Ramos (cell line): ENCODE measurements at regions not wholly inside any gene's neighbourhood (a gene's known extent, or its start where the extent isn't known, plus 50 kb on each side); places are given as distances from the start of the nearest gene placed in this dataset.

Source experiments
- in situ Hi-C: fragments of 300-500 bp; cut with MboI; formaldehyde crosslinking; loops from one replicate; pipeline ENCODE4 v1.14.3; 2022; ENCODE audit warnings: low sequenced_read_pairs; ENCODE audit not compliant: unreplicated experiment

- in situ Hi-C loops = no loop called here
Observed at GRCh38 chr6:8277769-8278168, 157.6 kb downstream of the SLC35B3 start.

DNA sequence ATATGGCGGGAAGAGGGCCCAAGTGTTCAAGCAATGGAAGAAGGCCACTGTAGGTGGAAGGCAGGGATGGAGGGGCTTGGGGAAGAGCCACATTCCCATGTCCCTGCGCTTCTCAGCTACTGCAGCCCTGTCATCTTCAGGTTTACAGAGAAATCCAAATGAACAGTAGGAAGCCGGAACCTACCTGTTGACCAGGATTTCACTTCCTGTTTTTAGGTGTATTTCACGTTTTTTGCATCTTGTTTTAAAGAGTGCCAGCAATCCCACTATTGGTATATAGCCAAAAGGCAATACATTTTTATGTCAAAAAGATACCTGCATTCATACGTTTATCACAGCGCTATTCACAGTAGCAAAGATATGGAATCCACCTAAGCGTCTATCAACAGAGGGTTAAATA is 159.2 kb downstream of the SLC35B3 start:
- in situ Hi-C loops = no loop called here

GRCh38 chr6:8275667-8276066 is 159.7 kb downstream of the SLC35B3 start:
- in situ Hi-C loops = no loop called here

- in situ Hi-C loops = no loop called here
Observed at GRCh38 chr6:8274226-8274625, 161.1 kb downstream of the SLC35B3 start.

GRCh38 chr6:8269872-8270454 is 165.4 kb downstream of the SLC35B3 start:
- in situ Hi-C loops = no loop called here

- in situ Hi-C loops = no loop called here
Observed at GRCh38 chr6:8269094-8269493, 166.3 kb downstream of the SLC35B3 start.

DNA sequence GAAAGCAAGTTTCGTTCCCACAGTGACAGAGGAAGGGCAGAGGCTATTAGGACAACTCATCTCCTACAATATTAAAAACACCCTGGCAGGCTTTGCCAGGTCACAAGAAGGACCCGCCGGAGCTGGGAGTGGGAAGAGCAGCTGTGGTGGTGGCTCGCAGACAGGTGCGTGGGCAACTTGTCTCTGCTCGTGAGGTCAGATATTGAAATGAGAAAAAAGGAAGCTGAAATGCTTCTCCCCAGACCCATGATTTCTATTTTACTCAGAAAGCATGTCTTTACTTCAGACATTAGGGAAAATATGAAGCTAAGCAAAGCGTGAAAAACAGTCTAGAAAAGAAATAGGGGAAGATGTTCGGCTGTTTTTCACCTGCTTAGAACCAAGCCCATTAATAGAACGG is 166.3 kb upstream of the EEF1E1 start:
- in situ Hi-C loops = no loop called here

GRCh38 chr6:8268156-8268555 is 165.8 kb upstream of the EEF1E1 start:
- in situ Hi-C loops = no loop called here

DNA sequence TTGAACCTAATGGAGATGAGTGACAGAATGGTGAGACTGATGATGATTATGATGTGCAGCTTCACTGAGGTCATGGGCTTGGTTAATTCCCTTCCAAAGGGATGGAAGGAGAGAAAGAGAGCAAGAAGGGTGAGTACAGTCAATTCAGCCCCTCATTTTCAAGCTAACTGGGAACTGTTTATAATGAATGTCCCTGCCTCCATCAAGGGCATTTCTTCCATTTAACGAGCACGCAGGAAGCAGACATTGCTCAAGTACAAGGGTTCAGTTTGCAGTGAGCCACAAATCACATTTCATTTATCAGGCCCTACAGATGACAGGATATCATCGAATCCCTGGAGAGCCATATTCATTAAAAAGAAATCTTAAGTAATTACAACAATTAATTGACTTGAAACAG is 158.3 kb upstream of the EEF1E1 start:
- in situ Hi-C loops = no loop called here

- in situ Hi-C loops = no loop called here
Observed at GRCh38 chr6:8246403-8246802, 144.1 kb upstream of the EEF1E1 start.

- in situ Hi-C loops = no loop called here
Observed at GRCh38 chr6:8245726-8246125, 143.4 kb upstream of the EEF1E1 start.

GRCh38 chr6:8243475-8243874 is 141.1 kb upstream of the EEF1E1 start:
- in situ Hi-C loops = no loop called here

DNA sequence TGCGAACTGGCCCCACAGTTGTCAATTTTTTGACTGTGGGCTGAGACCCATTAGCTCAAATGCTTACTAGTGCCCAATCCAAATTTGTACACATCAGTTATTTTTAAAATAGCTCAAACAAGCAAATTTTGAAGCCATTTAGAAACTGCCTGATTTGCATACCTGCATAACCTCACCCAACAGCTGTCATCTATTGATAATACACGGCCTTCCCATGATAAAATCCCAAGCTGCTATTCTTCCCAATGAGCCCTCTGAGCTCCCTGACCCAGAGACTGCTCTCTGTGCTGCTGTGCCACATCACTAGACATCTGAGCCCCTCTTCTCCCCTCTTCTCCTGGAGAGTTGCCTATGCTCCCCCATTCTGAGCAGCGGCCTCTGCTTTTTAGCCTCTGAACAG is 140.5 kb upstream of the EEF1E1 start:
- in situ Hi-C loops = no loop called here

DNA sequence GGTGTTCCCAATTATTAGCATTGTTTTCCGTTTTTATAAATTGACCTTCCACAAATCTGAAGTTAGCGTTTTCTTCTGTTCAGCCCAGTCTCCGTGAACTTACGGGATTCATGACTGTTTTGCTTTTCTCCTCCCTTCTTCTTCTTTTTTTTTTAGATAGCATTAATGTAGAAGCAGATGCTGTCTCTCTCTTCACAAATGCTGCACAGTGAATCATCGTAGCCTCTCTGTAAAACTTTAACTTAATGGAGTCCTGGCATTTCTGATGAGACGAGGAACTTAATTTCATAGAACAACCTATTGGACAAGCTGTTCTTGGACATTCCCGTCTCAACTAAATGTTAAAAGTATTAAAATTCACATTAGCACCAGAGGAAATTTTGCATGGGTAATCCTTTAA is 138.0 kb upstream of the EEF1E1 start:
- in situ Hi-C loops = no loop called here

DNA sequence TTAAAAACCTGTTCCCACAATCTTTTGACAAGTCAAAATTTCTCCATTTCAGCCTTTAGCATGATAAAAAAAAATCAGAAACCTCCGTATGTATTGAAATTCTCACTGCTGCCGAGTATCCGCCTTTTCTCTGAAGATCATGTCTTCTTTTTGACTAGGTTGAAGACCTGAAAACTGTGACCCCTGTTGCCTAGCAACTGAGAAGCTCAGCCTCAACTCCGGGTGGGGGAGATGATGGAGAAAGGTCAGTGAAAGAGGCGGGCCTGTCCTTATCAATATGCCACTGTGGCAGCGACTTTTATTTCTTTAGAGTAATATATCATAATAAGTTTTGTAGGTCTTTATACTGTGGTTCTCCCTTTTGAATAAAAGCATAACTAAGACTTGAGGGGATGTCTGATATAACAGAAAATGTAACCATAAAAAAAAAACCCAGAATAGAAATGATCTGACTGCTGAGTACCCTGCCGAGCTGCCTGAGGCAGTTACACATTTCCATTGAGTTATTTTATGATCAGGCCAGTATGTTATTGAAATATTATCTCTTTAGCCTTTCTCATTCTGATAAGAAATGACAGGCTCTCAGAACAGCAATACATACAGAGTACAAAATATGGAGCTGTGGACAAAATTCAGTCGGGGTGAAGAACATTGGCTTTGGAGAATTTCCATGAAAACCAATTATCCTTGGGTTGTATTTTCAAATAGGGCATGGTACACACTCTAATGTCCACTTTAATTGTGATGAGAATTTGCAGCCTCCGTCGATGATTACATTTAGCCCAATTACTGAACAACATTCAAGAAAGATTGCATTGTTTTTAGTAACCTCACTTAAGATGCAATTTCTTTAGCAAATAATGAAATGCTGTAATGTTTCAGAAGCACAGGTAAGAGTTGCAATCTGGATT is 136.7 kb upstream of the EEF1E1 start:
- in situ Hi-C loops = no loop called here

- in situ Hi-C loops = no loop called here
Observed at GRCh38 chr6:8237668-8238067, 135.3 kb upstream of the EEF1E1 start.

- in situ Hi-C loops = no loop called here
Observed at GRCh38 chr6:8236956-8237355, 134.6 kb upstream of the EEF1E1 start.

DNA sequence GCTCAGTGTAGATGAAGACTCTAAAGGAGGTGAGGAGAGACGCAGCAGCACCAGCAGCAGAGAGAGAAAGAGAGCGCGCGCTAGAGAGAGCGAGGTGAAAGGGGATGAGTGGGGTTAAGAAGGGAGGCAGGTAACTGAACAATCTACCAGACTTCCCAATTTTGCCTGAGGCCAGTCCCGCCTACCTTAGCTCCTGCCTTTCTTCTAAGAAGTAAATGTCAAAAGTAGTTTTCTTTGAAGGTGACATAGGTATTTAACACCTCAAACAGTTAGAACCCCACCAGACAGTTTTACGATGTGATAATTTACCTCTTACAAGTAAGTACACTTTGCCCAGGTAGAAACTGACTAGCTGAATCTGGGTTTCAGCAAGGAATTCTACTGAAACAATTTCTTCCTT is 132.0 kb upstream of the EEF1E1 start:
- in situ Hi-C loops = no loop called here

DNA sequence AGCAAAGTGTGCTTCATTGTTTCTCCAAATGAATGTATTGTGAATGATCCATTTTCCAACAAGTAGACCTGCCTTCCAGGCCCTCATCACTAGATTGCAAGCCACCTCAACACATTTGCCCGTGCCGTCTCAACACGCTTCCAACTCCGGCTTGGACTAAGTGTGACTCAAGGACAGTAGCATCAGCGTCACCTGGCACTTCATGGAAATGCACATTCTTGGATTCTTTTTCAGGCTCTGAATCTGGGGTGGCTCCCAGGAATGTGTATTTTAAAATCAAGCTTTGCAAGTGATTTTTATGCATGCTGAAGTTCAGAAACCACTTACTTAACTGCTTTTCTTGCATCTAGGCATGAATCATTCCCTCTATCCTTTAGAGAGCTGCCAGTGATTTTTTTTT is 129.6 kb upstream of the EEF1E1 start:
- in situ Hi-C loops = no loop called here

DNA sequence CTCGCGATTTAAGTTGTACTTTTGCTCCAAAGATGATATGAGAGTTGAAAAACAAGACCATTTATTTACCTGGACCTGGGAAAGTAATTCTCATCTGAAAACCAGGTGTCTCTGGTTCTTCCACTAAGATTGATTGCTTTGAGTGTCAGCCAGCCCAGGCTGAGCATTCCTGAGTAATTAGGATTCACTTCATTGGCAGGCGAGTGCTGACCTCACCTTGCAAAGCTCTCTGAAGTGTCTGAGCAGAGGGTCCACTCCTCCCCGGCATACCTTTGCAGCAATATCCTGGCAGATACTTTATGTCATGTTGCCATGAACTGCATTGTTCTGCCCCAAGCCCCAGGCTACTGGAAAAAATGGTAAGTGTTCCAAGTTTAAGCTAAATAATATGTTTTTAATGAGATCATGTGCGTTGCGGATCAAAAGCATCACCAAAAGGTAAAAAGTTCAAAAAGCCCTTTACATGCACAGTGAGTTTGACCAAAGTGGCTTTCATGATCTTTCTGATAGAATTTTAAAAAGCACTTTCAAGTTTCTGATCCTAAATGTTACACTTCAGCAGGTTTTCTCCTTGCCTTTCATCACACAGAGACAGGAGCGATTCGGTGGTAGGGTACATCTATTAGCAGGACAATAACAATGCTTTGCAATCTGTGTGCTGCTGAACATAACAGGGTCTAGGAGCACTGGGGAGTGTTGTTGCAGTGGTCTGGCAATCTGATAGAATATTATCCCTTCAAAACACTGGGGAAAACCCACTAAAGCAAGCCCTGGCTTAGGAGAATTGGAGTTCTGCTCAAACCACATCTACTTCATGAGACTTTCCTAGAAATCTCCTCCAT is 127.8 kb upstream of the EEF1E1 start:
- in situ Hi-C loops = loop anchor here (10.0 kb wide), 1 partner anchor 505 kb away; the partner anchor contains the start of gene BMP6

DNA sequence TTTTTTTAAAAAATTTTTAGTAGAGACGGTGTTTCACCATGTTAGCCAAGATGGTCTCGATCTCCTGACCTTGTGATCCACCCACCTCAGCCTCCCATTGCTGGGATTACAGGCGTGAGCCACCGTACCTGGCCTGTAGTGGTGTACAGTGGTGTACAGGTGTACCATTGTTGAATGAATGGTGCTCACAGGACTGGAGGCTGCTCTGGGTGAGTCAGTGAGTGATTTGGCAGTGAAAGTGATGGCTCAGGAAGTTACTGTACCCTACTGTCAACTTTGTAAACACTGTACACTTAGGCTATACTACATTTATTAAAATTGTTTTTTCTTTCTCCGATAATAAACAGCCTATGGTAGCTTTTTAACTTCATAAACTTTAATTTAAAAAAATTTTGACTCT is 122.8 kb upstream of the EEF1E1 start:
- in situ Hi-C loops = loop anchor here (10.0 kb wide), 1 partner anchor 500 kb away; the partner anchor contains the start of gene BMP6
